PC-9 (cell line): ENCODE measurements at regions not wholly inside any gene's neighbourhood (a gene's known extent, or its start where the extent isn't known, plus 50 kb on each side); places are given as distances from the start of the nearest gene placed in this dataset.

Experiments used
- EZH2 ChIP-seq: fragments of 200-600 bp; sonication (generic); IDR thresholded peaks from 2 replicates; pipeline ENCODE4 v1.8.0; 2017; ENCODE audit warnings: antibody characterized with exemption, low read depth
- TF ChIP-seq, protein P1 (sequence below): fragments of 200-600 bp; sonication (generic); conservative IDR thresholded peaks from 2 replicates; pipeline ENCODE4 v1.6.1; 2017; ENCODE audit warnings: mixed run types, antibody characterized with exemption, mild to moderate bottlenecking, moderate library complexity

DNA sequence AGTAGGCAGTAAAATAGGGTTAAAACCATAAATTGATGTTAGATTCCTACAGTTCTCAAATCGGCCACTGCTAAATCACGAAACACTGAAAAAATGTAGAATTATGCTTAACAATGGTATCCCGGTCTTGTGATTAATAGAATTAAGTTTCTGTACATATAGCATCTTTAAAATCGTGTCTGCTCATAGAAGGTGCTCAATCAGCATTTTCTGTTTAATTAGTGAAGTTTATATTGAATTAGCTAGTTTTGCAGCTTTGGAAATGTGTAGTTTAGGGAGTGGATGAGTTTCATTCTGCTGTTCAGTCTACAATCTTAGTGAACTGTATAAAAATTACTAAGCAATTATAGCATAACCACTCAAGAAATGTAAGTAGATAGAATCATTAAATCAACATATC lies 1075.8 kb upstream of the FLRT2 start:
- no peak for TF ChIP-seq EZH2
- TF ChIP-seq, protein P1, sequence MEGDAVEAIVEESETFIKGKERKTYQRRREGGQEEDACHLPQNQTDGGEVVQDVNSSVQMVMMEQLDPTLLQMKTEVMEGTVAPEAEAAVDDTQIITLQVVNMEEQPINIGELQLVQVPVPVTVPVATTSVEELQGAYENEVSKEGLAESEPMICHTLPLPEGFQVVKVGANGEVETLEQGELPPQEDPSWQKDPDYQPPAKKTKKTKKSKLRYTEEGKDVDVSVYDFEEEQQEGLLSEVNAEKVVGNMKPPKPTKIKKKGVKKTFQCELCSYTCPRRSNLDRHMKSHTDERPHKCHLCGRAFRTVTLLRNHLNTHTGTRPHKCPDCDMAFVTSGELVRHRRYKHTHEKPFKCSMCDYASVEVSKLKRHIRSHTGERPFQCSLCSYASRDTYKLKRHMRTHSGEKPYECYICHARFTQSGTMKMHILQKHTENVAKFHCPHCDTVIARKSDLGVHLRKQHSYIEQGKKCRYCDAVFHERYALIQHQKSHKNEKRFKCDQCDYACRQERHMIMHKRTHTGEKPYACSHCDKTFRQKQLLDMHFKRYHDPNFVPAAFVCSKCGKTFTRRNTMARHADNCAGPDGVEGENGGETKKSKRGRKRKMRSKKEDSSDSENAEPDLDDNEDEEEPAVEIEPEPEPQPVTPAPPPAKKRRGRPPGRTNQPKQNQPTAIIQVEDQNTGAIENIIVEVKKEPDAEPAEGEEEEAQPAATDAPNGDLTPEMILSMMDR: no peak
